GM18502 (cell line): ENCODE measurements at regions not wholly inside any gene's neighbourhood (a gene's known extent, or its start where the extent isn't known, plus 50 kb on each side); places are given as distances from the start of the nearest gene placed in this dataset.

Experiments used
- ATAC-seq: cut with Tn5 transposase; IDR thresholded peaks from one replicate; pipeline ENCODE4 v1.9.1; 2021; ENCODE audit warnings: mild to moderate bottlenecking; ENCODE audit not compliant: unreplicated experiment, poor library complexity

DNA sequence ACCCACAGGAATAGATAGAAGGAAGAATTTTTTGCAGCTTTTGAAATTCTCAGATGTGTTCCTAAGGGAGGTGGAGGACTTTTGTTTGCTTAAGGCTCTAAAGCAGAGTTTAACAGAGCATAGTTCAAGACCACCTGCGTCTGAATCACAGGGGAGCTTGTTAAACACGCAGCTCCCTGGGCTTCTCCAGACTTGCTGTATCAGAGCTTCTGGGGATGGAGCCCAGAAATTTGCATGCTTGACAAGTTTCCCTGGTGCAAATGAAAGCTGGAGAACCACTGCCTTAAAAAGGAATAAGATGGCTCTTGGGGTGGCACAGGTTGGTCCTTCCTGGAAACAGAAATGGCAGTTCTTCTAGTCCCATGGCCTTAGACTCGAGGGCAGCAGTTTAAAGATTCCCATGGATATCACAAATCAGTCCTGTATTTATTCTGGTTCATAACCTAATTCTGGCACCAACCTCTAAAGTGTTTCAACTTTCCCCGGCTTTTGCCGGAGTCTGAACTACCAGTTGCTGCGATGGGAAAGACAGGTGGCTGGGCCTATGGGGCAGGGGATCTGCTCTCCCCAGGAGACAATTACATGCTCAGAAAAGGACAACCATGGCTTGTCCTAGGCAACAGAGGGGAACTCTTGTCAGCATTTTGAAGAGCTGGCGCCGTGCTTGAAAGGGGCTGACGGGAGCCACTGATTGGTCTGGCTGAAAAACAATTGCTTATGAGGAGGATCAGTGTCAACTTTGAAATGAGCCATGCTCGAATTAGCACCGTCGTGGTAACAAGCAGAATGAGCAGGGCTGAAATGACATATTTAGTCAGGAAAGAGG is 599.6 kb downstream of the CCDC171 start:
- no peak for ATAC-seq

DNA sequence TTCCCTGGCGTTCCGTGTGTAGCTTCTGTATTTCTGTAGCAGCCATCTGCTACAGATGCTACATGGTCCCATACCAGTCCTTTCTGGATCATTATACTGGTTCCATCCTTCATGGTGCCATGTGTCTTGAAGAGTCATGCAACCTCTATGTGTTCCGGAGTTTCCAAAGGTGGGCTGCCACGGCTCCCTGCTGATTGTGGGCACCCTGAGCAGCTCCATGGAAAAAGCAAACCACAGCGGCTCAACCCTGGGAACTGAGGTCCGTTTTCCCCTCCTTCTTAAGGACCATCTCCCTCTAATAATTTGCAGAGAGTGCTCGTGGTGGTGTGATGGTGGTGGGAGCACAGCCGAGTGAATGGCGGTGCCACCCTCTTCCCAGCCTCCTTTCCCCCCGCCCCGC is 600.4 kb downstream of the CCDC171 start:
- no peak for ATAC-seq

DNA sequence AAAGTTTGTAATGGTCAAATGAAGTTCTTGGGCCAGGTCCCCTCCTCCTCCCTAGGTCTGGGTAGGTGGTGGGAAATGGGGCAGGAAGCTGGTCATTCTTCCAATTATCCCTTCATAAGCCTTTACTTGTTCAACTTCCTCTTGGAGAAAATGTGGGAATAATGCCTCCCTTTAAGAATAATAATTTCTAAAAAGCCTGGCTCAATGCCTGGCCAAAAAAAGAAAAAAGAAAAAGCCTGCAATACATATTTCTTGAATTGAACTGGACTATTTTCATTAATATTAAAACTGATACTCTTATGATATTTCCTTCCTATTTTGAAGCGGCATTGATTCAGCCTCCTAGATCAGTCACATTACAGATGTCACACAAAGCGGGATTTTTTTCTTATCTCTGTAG is 600.9 kb downstream of the CCDC171 start:
- ATAC-seq: no peak

DNA sequence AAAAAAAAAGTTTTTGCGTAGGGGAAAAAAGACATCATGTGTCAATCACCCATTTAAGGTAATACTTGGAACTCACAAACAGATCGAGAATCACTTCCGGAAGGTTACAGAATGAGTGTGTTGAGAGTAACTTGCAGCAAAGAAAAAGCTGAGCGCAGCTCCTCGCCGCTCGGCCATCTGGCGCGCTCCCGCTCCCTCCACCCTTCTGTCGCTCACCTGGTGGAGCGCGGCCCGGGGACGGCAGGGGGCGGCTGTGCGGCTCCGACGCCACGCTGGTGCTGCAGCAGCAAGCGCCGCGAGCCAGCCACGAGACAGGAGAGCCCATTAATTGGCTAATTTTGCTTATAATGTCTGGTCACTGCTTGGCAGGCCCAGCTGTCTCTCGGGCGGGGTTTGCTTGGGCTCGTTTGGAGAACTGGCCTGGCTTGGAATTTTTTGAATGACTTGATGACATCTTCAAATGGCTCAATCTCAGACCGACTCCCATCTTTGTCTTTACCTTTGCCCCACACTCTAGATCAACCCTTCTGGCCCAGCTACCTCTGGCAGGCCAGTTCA is 601.8 kb downstream of the CCDC171 start:
- ATAC-seq: peak; percentile 65

DNA sequence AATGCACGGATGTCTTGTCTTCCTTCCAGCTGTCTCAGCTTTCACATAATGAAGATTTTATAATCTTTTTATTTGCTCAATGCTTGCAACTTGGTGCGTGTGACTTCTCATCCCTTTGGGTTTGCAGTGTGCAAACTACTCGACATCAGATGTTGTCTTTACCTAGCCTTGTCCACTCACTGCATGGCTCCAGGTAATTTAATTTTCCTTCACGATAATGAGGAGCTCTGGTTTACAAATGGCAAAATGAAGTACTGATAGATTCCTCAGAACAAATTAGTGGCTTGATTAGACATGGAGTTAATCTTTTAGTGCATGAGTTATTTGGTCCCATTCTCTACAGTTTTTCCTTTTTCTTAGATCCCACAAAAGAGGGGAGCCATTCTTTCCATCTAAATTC is 603.0 kb downstream of the CCDC171 start:
- ATAC-seq: no peak

DNA sequence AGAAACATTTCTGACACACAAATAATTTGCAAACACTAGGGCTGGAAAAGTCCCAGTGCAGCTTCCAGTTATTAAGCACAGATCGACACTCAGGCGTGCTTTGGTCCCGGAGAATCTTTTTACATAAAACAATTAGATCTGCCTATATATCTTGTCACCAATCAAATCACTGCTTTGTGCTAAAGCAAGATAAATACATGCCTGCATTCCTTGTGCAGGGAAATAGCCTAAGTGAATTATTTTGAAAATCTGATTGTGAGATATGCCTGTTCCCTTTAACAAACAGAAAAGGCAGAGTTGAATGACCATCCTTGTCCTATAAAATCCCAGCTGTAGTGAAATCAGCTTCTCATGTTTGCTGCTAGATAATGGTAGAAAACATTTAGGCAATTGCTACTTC is 604.4 kb downstream of the CCDC171 start:
- ATAC-seq: no peak

DNA sequence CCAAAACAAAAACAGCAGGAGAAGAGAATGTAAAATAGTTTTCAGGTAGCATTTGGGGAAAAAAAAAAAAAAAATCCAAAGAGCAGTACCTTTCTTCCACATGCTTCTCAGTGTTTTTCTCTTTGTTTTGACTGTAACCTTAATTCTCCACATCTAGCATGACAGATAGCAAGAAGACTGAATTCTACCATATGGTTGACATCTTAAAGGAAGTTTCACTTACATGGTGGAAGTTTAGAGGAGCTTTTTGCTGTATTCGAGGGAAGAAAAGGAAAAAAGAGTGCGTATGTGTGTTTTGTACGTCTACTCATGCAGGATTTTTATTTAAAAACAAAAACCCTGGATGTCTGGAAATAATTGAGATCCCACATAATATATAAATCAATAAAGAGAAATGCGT is 604.8 kb downstream of the CCDC171 start:
- no peak for ATAC-seq

DNA sequence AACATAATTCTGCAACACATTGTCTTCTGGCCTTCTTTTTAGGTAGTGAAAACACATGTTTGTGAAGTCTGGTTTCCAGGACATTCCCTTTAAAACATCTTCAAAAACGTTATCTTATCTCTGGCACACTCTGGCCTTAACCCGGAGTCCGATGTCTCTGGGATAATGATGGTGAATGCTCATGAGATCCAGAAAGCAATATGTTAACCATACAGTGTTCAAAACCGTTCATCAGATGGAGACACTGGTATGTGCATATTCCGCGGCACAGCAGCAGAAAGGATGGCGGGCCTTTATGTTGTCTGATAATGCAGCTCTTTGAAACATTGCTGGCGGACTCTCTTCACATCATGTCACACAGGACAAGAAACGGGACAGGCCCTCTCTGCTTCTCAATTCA is 605.2 kb downstream of the CCDC171 start:
- ATAC-seq: no peak

DNA sequence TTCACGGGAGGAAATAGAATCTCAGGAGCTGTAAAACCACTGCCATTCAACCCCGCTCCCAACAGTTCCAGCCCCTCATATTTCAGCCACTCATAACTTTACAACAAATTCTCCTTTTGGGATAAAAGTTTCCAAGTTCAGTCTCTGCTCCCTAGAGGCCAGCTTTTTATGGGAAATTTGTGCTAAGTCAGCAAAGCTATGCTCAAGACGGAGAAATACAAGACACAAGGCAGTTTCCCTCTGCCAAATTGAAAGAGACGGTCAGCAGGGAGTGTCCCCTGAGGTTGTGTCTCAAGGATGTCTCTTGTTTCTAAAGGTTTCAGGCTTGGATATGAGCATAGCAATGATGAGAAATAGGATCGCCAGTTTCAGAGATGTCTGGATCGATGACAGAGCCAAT is 608.6 kb downstream of the CCDC171 start:
- no peak for ATAC-seq

DNA sequence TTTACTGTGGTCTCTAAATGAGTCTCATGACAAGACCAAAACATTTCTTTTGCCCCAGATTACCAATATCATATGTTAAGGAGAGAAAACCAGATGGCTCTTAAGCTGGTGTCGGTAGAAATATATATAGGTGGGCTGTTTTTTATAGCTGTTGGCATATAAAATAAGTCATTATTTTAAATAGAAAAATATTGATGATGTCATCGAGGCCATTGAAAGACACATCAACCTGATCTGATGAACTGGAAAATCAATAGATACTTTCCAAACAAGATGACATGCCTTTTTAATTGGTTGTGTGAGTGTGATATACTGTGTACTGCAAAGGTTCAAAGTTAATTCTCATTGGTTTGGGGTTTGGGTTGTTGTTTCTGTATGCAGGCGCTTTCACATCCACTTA is 617.3 kb downstream of the CCDC171 start:
- ATAC-seq: no peak

DNA sequence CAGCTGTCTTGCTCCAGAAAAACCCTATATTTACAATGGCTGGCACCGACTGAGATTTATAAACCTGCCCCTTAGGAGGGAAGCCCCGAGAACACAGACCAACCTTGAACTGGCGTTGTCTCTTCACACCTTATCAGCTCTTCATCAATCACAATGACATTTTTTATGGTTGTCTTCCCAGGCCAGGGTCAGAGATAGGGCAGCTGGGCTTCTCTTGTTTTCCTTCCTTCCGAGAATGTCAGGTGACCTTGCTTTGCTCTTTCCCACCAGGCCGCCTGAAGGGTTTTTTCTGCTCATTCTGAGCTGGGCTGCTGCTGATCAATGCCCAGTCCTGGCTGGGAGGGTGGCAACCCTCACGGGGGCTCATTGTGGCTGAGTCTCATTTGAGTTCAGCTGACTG is 619.1 kb downstream of the CCDC171 start:
- ATAC-seq: no peak

DNA sequence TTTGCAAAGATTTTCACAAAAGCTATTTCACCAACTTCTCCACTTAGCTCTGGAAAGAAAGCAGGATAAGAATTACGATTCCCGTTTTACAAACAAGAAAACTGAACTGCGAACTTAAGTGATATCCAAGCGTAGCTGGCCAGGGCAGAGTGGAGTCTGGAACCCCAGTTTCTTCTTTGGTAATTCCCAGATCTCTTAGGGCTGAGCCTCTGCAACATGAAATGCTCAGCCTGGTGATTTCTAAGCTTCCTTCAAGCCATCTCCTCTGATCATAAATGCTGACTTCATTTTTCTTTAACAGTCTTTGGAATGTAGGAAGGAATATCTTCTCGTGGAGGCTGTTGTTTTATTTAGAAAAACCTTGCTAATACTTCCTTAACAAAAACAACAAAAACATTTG is 620.0 kb downstream of the CCDC171 start:
- no peak for ATAC-seq

DNA sequence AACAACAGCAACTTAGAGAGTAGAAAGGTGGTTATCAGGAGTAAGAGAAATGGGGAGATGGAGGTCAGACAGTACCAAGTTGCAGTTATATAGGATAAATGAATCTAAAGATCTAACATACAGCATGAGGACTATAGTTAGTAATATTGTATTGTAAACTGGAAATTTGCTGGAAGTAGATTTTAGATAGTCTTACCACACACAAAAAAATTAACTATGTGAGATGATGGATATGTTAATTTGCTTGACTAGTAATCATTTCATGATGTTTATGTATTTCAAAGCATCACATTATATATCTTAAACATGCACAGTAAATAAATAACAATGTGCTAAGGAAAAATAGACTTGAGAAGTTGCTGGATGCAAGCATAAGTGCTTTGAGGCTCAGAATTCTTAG is 622.1 kb downstream of the CCDC171 start:
- ATAC-seq: no peak

DNA sequence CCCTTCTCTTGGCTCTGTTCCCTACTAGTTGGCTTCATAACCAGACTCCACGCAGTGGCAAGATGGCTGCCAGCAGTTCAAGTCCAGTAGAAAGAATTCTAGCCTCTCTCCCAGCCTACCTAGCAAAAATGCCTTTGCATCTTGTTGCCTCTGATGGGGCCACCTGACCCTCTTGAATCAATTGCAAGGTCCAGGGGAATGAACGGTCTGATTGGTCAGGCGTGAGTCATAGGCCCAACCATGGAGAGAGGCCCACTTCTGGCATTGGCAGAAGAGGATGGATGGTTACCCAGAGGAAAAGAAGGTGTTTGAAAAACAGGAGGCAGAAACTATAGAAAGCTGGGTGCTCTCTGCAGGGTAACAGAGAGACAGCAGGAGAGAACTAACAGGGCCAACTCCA is 622.6 kb downstream of the CCDC171 start:
- no peak for ATAC-seq

DNA sequence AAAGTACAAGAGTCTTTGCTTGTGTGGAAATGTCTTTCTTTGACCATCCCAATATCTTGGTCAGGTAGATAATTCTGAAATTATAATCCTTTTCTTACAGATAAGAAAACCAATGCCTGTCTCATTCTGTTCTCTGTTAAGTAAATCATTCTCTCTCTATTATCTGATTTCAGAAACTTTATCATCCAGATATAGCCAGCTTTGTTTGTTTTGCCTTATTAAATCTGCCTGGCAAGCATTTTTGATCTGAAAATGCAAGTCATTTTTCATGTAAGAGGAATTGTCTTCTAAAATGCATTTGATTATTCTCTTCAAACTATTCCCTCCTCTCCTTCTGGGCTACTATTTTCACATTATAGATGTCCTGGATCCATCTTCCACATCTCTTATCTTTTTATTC is 625.5 kb downstream of the CCDC171 start:
- ATAC-seq: no peak

DNA sequence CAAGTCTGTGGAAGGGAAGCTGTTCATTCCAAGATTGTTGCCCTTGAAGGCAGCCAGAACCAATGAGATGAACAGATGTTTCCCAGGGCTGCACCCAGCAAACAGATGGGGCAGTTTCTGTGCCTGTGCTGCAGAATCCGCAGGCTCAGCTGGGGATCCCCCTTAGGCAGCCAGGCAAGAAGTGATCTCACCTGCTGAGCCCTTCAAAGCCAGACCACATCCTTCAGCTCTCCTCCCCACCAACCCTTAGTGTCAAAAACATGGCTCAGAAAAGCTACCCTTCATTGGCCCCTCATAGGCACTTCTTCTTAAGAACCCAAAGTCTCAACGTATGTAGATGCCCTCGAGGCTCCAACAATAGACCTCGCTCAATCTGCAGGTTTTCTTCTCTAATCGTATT is 626.7 kb downstream of the CCDC171 start:
- ATAC-seq: peak; percentile 80

DNA sequence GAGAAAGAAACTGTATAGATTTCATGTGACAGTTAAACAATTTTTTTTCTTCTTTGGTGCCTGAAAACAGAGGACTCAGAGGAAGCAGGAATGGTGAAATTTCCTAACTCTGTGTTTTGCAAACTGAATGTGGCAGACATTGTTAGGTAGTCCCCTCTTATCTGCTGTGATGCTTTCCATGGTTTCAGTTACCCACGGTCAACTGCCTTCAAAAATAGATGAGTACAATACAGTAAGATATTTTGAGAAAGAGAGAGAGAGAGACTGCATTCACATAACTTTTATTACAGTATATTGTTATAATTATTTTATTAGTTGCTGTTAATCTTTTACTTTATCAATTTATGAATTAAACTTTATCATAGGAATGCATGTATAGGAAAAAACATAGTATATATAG is 627.2 kb downstream of the CCDC171 start:
- ATAC-seq: no peak

DNA sequence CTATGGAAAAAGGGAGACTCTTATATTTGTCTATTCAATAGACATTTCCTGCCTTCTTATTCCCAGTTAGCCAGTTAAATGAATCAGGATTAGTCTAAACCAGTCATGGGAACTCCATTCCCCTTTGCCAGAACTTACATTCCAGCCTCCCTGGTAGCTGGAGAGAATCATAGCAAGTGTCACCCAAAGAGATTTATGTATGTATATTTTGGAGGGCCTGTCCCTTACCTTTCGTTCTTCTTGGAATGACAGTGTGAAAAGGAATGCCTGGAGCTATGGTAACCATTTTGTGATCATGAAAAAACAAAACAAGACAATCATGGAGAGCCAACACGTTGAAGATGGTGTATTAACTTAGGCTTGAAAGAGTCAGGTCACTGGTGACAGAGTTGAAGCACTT is 627.7 kb downstream of the CCDC171 start:
- ATAC-seq: no peak

DNA sequence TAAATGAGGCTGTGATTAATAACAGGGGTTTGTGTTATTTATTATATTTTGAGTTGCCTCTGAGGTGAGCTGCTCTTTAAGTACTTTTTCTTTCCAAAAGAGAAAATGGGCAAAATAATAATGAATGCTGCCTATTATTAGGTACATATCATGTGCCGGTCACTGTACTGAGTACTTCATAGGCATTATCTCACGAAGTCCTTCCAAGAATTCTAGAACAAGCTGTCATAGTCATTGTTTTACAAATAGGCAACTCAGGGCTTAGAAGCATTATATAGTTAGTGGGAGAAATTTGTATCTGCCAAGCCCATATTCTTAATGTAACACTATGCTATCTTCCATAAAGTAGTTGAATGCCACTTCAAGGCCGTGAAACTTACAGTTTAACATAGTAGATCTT is 628.7 kb downstream of the CCDC171 start:
- ATAC-seq: no peak

DNA sequence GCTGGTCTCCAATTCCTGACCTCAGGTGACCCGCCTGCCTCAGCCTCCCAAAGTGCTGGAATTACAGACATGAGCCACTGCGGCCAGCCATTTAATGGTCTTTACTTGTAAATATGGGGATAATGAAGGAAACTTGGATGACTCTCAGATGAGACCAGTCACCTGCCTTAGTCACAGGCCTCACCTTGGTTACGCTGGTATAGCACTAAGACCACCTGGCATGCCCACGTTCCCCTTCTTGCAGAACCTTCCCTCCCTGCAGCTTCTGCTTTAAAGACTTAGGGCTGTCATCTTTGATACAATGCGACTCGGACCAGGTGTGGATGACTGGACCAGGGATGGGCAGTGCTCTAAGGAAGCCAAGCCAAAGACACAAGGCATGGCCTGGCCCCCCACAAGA is 629.9 kb downstream of the CCDC171 start:
- no peak for ATAC-seq

DNA sequence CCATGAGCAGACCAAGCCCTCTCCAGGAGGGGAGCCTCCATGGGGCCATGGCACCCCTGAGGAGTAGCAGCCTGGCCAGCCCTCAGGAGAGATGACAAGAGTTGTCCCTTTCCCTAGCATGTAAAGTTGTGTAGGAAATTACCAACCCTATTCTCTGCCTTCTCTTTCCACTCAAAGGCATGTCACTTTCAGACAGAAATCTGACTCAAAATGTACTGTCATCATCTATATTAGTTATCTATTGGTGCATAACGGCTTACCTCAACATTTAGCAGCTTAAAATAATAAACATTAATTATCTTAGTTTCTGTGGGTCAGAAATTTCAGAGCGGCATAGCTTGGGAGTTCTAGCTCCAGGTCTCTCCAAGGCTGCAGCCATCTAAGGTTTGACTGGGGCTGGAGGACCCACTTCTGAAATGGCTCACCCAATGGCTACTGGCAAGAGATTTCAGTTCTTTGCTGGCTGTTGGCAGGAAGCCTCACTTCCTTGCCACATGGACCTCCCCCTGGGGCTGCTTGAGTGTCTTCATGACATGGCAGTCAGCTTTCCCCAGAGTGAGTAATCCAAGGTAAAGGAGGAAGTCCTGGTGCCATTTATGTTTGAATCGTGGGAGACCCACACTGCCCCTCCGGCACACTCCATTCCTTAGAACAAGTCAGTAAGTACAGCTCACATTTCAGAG is 632.3 kb downstream of the CCDC171 start:
- ATAC-seq: no peak

DNA sequence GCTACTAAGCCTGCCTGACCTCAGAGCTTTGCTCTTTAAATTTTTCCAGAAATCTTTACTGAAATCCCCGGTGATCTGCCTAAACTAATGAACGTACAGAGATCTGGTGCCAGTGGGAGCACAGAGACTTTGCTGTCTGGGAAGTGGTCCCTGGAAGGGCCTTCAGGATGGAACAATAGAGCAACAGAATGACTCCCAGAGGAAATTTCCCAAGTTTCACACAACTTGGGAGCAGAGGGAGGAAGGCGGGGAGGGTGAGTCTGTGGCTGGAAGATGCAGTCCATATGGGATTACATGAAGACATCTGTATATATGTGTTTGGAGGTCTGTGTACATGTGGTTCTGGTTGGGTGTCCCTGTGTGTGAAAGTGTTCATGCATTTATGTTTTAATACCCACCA is 638.3 kb downstream of the CCDC171 start:
- no peak for ATAC-seq
